ENCODE measurements at regions not wholly inside any gene's neighbourhood (a gene's known extent, or its start where the extent isn't known, plus 50 kb on each side); places are given as distances from the start of the nearest gene placed in this dataset.

- TF ChIP-seq CTCF (IDR thresholded peaks at IDR 0.05; ENCODE audit: borderline replicate concordance, extremely low read depth, low read length, poor library complexity, severe bottlenecking) = no peak
- no peak for TF ChIP-seq EZH2 (IDR thresholded peaks at IDR 0.05; ENCODE audit: borderline replicate concordance, low read depth, low read length, severe bottlenecking)
Observed at GRCh38 chr2:111712940-111713515, 171.0 kb downstream of the ANAPC1 start.
